Activated T-cell treated with anti-CD3 and anti-CD28 coated beads, Interleukin-2, amount 50 U/mL, for 1 hour (primary cell): ENCODE measurements at regions not wholly inside any gene's neighbourhood (a gene's known extent, or its start where the extent isn't known, plus 50 kb on each side); places are given as distances from the start of the nearest gene placed in this dataset.
"Not testable (repeated sequence)": the region's sequence is repeated elsewhere in the genome, so short reads cannot be mapped to it uniquely, and the experiment has no call there.

Experiments
- DNase-seq: peaks from one replicate; pipeline ENCODE4 v3.0.0-alpha.2; 2020

DNA sequence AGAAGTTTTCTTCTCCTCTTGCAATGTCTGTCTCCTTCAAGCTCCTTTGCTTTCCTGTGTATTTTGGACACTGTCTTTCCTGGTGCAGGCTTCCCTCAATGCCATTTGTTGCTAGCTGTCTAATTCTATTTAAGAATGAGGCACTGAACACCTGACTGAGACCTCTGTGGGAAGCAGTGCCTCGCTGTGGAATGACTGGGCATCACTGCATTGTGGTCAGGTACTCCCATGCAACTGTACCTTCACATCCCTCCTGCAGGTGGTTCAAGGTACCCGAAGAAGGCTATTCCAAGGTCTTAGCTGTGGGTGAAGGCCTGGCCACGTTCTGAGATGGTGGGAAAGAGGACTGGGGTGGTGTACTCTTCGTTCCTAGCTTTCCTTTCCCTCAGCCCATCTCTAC lies 152.8 kb upstream of the CTAGE1 start:
- no peak for DNase-seq

DNA sequence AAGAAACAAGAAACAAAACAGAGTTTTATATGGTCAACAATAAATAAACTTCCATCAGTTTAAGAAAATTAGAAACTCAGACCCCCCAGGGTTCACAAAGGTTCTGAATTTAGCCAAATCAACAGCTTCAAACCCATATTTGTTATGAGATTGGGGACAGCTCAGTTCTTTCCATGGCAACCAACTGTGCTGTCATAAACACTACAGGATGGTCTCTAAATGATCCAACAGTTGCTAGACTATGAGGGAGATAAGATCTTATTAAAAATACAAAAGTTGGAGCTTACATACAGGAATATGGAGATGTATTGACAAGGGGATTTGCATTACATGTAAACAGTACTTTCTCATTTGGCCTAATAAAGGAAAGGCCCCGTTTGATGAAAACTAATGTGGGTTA lies 154.6 kb upstream of the CTAGE1 start:
- DNase-seq: no peak

DNA sequence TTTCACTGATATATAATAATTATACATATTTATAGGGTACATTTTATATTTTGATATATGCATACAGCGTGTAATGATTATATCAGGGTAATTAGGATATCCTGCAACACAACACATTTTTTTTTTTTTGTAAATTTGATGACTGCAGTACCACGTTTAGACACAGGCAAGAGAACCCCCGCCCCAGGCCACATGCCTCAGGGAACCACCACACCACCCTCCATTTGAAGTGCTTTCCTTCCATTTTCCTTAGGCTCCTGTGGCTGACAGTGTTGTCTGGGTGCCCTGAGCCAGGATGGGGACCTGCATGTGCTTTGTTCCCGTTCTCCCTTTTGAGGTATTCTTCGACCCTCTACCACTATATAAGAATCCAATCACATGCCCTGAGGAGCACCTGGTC lies 161.6 kb upstream of the CTAGE1 start:
- DNase-seq: no peak

DNA sequence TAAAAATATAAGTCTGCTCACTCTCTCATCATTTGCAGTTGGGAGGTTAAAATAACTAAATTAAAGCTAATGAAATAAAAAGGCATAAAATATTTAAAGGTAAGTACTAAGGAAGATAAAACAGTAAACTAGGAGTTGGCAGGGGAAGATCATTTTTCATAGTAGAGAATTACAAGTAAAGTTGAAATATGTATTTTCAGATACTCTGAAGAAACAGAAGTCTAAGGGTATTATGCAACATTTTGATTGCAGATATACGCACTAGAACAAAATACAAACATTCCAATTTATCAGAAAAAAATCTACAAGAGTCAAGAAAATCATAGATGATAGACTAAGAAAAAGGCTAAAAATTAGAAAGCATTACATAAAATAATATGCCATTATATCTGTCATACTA lies 167.6 kb upstream of the CTAGE1 start:
- DNase-seq: no peak

DNA sequence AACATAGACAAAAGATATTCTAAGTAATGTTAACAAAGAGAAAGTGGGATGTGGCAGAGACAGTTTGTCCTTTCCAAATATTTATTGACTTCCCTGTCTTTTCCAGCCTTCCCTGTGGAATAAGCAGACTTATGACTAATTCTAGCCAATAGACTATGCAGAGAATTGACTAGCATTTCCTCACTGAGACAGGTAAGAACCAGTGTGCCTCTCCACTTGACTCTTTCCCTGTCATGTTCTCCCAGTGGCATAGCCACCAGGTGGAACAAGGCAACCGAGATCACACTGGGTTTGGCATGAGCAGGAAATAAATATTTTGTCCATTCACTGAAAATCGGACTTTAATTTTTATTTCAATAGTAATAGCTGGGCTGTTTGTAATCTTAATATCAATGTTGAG lies 168.1 kb upstream of the CTAGE1 start:
- no peak for DNase-seq

DNA sequence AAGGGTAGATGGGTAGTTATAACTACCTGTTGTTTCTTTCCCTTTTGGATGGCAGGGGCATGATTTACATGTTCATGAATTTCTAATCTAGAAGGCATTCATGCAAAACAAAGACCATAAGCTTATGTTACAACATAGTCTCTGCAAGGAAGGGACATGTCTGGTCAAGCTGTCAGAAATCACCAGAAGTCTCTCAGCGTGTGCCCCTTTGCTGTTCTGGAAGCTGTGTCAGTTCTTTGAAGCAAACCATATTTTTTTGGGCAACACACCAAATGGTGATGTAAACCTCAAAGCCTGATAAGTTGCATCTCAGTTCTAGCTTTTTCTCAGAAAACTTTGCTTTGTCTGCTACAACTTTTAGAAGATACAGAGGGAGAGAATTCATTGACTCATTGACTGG lies 173.5 kb upstream of the CTAGE1 start:
- no peak for DNase-seq

DNA sequence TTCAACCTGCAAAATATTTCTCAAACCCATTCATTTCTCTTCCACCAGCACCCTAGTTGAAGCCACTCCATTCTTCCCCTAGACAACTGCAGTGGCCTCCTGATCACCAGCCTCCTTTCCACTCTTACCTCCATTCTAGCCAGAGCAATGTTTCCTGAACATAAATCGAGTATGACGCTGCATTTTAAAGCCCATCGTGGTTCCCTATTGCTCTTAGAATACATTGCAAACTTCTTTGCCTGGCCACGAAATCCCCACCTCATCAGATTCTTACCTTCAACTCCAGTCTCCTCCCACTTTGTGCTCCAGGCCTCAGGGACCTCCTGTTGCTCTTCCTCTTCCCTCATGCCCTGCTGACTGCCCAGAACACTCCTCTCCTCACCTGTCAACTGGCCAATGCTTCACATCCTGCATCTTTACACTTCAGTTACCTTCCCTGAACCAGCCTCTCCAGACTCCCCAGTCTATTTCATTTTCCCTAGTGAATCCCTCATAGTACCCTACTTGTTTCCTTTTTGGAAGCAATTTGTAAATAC lies 176.5 kb upstream of the CTAGE1 start:
- no peak for DNase-seq

DNA sequence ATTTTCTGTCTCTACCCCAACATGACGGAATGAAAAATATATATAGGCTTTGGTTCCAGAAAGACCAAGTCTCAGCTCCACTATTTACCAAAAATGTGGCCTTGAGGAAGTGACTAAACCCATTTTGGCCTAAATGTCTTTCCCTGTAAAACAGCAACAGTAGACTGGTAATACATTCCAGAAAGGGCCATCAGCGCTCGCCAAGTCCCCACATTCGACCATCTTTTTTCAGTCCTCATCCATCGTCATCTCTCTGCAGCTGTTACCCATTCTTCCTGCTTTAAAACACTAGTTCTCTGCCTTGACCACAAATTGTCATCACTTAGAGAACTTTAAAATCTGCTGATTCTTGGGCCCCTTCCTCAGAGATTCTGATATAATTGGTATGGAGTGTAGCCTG lies 183.8 kb upstream of the CTAGE1 start:
- DNase-seq: no peak

DNA sequence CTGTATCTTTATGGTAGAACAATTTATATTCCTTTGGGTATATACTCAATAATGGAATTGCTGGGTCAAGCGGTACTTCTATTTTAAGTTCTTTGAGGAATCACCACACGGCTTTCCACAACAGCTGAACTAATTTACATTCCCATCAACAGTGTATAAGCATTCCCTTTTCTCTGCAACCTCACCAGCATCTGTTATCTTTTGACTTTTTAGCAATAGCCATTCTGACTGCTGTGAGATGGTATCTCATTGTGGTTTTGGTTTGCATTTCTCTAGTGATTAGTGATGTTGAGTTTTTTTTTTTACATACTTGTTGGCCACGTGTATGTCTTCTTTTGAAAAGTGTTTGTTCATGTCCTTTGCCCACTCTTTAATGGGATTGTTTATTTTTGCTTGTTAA lies 184.7 kb upstream of the CTAGE1 start:
- DNase-seq: not testable (repeated sequence)

DNA sequence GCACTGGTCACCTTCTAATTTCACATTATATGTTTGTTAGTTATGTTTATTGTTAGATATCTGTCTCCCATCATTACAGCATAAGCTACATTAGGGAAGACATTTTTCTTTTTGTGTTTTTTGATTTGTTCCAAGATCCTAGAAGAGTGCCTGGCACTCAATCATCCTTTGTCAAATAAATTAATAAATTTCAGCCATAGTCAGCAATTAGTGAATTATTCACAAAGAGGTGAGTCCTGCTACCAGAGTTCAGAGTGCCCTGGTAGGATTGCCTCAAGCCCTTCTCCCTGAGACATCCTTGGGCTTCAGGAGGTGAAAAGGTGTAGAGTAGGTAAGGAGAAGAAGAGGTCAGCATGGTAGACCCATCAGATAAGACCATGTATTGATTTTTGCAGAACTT lies 186.2 kb upstream of the CTAGE1 start:
- no peak for DNase-seq

DNA sequence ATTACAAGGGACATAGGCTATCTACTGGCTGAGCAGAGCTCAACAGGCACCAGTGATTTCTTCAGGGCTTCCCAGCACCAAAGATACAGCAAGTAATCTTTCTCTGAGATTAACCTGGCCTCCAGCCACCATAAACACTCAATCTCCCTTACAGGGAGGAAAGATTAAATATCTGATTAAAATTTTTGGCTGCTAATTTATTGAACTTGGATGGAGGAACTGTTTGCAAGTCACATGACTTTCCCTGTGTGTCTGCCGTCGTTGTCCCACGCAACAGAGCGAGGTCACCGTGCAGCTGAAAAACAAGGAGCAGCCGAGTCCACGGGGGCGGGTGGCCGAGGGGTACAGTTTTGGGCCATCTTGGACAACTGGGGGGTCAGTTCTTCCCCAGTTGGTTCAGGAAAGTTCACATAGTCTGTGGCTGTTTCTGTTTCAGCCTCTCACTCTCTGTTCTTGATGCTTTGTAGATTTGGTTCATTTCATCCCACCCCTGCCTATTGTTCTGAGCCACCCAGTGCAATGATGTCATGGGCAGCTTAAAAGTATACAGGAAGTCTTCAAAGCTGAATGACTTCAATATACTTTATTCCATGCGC lies 186.8 kb upstream of the CTAGE1 start:
- DNase-seq: no peak

DNA sequence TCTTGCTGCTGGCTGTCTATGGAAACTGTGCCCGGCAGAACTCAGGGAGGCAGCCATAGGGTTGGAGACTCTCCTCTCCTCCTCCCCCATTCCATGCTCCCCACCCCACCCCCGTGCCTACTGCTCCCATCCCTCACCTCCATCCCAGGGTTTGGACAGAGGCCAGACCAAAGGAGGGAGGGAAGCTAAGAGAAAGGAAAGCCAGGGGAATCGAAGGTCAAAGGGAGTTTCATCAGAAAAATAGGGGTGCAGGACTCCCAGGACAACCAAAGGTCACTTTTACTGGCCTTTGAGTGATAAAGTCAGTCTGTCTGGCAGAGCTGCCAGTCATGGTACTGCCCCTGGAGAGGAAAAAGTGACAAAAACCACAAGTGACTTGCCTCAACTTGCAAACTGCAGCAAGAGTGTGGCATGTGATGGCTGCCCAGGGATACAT lies 187.3 kb upstream of the CTAGE1 start:
- no peak for DNase-seq

DNA sequence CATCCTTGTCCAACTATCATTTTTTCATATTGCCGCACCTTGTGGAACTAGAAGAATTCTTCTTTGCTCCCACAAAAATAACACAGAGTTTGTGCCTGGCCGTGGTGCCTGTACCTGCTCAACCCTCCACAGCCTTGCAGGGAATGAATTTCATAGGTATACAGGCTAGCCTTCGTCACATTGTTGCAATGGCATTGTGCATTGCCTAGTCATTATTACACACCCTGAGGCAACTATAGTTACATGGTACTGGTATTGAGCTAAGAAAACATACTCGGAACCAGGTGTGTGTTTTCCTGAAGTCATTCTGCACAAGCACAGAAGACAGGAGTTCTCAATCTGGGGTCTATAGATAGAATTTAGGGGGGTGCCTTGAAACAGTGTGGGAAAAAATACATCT lies 188.0 kb upstream of the CTAGE1 start:
- DNase-seq: no peak

DNA sequence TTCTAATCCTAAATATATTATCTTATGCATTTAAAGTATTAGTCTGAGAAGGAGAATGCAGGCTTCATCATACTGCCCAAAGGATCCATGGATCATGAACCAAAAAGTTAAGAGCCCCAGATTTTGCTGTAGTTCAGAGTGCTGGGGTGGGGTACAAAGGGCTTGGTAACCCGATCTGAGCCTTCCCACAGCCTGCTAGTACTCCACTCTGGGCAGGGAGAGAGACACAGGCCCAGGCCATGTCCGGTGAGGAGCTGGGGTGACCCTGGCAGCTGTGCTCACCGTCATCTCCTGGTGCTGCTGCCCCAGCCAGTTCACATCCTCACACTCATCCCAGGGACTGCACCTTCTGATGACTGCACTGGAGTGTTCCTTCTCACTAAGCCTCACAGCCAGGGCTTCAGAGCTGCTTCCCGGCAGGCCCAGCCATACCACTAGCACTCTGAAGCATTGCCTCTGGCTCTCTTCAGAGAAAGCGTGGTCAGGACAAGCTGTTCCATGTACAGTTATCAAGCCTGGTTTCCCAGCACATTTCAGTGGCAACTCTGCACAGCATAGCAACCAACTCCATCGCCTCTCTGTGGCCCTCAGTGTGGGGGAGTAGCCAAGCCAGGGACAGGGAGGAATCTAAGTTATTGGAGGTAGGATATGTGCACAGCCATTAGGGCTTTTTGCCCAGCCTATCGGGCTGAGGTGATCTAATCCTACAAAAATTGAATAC lies 189.0 kb upstream of the CTAGE1 start:
- no peak for DNase-seq

DNA sequence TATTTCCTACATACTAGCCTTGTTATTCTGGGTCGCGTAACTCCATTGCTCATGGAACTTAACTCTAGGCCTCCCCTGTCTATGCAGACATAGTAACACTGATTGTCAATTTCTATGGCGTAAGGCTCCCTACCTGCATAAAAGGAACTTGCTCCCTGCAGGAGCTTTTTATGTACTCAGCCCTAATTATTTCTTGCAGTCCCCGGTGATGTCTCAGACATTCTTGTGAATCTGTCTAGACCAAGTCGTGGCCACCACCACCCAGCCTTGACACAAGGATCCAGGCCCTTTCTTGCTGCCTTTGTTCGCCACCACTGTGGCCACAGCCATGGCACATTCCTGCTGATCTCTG lies 189.5 kb upstream of the CTAGE1 start:
- DNase-seq: no peak

DNA sequence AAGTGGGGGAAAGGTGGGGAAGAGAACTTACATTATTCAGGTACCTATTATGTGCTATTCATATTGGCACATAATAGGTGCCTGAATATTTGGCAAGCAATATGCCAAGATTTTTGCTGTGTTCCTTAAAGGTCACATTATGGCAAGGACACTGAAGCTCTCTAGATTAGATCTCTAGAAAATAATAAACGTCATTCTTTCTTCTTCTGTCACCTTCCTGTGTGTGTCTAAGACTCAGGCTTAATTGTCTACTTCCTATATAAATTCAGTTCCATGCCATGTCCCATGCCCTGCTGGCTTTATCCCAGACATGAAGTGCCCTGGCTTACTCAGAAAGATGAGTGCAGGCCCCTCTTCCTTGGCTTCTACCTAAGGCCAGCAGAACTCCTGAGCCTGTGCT lies 191.1 kb upstream of the CTAGE1 start:
- no peak for DNase-seq

DNA sequence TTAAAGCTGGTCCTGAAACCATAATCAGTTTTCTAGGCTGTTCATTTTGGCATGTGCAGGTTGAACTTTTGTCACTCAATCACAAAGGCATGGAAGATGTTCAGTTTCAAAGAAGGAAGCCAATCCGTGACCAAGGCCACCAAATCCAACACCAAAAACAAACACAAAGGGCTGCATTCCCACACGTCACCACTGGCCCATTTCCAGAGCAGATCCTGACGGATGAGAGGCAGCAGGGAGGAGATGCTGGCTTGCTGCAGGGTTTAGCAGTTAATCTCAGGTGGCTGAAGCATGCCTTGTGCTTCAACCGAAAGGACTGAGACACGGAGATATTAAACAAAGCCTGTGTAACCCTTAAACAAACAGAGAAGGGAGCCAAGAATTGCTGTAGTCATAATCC lies 191.9 kb upstream of the CTAGE1 start:
- DNase-seq: no peak

DNA sequence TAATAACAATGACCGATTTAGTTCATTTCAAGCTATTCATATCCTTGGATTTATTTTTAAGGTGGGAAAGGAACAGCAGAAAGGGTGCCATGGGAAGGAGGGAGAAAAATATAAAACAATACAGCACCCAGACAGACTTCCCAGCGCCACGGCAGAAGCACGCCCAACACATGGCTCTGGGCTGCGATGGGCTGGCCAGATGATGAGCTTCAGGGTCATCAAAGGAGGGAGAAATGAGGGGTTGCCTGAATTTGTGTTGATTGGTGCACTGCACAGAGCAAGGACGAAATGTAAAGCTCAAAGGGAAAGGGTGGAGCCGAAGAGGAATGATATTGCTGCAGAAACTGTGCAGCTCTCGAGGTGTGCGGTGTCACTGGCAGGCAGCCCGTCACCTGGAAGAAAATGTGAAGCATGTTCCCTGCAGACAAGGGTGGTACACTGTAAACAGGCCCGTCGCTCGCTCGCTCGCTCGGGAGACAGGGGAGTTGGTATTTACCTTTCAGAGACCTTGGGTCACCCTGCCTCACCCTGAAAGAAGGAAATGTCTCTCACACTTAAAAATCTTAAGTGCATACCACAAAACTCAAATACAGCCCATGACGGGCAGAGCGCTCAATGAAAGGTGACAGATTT lies 195.5 kb upstream of the CTAGE1 start:
- no peak for DNase-seq

DNA sequence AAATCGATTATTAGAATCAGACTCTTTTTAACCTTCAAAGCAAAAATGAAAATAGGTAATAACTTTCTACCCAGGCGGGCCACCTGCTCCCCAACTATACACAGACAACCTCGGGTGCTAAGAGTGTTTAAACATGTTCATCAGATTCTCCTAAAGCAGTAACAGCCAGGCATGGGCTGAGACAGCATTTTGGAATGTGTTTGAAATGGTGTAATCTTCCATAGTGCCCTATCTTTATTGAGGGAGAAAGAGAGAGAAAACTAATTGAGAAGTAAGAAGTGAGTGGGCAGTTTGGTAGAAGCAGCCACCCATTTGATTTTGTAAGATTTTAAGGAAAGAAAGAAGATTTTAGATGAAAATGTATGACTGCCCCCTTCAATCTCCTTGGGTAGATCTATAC lies 196.1 kb upstream of the CTAGE1 start:
- DNase-seq: no peak

DNA sequence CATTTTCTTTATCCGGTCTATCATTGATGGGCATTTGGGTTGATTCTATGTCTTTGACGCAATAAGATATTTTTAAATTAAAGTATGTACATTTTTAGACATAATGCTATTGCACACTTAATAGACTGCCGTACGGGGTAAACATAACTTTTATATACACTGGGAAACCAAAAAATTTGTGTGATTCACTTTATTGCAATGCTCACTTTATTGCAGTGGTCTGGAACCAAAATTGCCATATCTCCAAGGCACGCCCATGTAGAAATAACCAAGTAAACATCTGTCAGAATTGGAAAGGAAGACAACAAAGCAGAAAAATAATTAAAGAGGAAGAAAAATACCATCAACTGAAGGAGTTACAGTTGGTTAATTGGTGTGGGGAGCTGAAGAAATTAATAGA lies 205.8 kb upstream of the CTAGE1 start:
- DNase-seq: no peak

DNA sequence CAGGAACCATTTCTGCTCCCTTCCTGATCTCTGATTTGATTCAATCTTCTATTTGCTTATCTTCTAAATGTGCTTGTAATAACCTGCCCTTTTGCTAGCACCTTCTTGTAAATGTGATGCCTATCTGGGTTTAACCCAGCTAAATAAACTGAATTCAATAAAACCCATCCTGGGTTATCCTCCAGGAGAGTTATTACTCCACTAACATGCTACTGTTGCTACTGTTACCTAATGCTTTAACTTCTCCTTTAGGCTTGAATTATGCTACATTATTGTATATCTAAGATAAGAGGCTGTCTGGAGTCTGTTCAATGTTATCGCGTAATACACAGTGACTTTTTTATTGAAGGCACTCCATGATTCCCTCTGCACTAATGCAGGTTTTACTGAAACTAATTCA lies 206.5 kb upstream of the CTAGE1 start:
- no peak for DNase-seq

DNA sequence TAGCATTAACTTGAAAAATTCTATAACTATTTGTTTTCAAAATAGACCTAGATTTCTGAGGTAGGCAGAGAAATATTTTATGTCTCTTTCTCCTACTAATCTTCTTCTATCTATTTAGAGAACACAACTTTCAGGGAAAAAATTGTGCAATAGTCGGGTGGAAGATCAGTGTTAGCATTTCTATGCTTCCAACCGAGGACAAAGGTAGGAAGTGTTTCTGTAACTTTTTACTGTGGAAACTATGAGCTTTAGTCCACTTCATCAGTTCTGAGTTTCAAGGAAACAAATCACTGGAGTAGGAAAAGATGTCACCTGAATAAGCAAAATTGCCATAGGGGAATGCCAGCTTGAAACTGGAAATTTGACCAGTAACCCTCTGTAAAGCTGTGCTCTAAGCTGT lies 207.7 kb upstream of the CTAGE1 start:
- DNase-seq: no peak

DNA sequence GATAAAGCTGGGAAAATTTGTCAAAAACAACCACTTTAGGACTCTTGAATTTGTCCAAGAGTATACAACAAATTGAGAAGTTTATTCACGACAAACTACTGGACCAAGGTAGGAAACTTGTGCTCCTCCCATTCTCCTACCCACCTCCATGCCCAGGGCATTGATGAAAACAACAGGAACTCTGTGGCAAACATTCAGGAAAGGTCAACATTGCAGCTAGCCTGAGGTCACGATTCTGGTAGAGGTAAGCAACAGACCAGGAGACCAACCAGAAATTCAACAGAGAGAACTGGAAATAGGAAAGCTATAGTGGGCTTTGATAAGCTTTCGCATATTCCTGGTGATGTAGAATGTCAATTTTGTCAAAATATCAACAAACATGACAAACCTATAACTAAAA lies 209.1 kb upstream of the CTAGE1 start:
- DNase-seq: no peak

DNA sequence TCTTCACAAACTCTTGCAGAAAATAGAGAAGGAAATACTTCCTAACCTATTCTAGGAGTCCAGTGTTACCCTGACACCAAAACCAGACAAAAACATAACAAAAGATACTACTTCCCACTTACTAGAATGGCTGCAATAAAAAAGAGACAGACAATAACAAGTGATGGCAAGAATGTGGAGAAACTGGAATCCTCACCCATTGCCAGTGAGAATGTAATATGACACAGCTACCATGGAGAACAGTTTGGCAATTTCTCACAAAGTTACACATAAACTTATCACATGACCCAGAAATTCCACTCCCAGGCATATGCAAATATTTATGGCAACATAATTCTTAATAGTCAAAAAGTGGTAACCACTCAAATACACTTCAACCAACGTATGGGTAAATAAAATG lies 209.8 kb upstream of the CTAGE1 start:
- no peak for DNase-seq
